Lung microvascular endothelial cell (primary cell): ENCODE measurements at regions not wholly inside any gene's neighbourhood (a gene's known extent, or its start where the extent isn't known, plus 50 kb on each side); places are given as distances from the start of the nearest gene placed in this dataset.
A peak's percentile ranks its signal among the peaks of the same experiment; 100 is the strongest.

Experiments
- DNase-seq, 2 donors: peaks; one replicate each; pipeline versions ENCODE4 v3.0.0 to v3.0.0-alpha.2; 2010; ENCODE audit warnings: low read depth in 2 of 2

DNA sequence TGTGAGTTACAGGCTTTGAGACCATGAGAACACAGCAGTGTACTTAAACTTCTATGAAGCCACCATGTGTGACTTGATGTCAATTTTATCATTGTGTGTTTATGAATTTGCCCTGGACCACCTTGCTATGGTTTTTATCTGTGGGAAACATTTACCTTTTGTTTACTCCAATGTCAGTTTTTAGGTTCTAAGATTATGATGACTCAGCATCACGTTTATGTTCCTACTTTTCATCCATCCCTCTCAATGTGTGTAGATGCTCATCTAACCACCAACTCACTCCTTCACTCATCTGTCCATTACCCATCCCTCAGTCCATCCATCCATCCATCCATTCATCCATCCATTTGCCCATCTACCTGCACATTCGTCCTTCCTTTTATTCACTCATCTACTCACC is 338.8 kb downstream of the MIAT start:
- no peak for DNase-seq

DNA sequence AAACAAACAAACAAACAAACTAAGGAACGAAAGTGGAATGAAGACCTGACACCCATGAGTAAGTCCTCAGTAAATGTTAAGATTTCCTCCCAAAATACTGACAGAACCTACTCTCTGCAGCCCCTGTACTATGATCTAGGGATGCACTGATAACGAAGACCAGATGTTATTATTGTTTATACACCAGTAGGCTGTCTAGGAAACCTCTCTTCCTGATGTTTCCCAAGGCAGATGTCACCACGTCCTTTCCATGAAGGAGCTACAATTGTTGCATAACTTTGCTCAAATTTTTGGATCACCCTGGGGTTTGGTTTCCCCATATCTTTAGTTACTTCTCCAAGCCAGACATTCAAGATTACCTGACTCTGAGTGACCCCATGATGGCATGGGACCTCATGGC is 340.7 kb downstream of the MIAT start:
- no peak for DNase-seq

DNA sequence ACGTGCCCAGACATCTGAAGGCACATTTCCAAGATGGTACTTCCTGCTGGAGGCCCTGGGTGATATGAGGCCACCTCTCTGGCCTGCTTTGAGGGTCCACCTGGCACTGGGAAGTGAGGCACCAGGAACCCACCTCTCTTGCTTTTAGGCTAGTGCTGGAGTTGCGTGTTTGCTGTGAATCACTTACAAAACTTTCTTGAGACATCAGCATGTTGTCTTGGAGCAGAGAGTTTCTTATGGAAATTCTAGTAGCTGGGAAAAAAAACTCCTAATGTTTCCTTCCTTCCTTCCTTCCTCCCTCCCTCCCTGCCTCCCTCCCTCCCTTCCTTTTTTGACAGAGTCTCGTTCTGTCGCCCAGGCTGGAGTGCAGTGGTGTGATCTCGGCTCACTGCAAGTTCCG is 341.3 kb downstream of the MIAT start:
- DNase-seq, result no peak

DNA sequence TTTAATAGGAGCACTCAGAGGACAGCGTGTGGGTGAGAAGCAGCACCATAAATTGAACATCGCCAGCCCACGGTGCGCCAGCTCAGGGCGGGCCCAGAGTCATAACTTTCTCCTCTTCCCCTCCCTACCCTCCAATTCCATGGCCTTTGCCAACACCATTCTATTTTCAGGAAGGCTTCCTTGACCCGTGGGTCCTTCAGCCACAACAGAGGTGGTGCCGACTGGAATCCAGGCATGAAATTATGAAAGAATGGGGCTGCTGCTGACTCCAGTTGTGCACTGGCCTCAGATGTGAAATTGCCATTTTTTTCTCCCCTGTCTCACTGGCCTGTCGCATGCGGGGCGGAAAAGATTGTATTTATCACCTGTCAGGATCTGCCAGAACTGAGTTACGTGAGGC is 345.9 kb downstream of the MIAT start:
- DNase-seq, result no peak

DNA sequence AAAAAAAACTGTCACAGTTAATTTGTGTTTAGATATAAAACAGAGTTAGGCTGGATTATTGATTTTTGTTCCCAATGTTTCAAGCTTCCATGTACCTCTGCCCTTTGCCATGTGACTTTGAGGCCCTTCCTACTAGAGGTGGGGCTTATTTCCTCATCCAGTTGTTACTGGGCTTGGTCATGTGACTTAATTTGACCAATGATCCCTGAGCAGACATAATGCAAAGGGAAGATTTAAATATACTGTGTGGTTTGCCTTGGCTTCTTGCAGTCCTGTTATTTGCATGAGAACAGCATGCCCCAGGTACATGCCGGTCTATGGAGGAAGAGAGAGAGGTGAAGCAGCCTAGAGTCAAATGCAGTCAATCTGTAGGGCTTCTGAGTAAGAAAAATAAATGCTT is 347.0 kb downstream of the MIAT start:
- no peak for DNase-seq

DNA sequence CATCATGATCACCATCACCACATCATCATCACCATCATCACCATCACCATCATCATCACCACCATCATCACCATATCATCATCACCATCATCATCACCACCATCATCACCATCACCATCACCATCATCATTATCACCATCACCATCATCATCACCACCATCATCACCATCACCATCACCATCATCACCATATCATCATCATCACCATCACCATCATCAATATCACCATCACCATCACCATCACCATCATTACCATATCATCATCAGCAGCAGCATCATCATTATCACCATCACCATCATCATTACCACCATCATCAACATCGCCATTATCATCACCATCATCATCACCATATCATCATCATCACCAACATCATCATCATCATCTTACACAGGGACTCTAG is 351.1 kb downstream of the MIAT start:
- DNase-seq, result no peak

DNA sequence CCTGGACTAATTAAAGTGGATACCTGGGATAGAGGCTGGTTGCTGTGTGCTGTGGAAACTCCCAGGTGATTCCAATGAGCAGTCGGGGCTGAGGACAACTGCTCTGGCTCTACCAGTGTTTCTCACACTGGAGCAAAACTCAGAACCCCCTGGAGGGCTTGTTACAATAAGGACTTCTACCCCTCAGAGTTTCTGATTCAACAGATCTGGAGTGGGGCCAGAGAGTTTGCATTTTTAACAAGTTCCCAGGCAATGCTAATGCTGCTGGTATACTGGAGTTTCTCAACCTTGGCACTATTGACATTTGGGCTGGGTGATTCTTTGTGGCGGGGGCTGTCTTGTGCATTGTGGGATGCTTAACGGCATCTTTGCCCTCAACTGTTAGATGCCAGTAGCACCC is 353.7 kb downstream of the MIAT start:
- DNase-seq, result no peak

DNA sequence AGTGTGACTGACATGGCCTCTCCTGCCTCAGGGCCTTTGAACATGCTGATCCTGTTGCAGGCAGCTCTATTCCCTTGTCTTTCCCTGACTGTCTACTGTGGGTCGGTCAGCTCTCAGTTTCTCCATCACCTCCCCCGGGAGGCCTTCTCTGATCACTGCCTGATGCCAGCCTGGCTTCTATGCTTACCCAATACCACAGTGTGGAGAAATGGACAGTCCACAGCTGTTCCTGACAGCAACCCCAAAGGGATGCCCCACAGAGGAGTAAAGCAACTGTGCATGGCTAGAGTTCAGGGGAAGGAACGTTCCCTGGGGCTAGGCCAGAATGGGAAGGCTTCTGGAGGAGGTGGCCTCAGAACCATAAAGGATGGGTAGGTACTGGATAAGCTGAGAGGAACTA is 354.3 kb downstream of the MIAT start:
- no peak for DNase-seq

DNA sequence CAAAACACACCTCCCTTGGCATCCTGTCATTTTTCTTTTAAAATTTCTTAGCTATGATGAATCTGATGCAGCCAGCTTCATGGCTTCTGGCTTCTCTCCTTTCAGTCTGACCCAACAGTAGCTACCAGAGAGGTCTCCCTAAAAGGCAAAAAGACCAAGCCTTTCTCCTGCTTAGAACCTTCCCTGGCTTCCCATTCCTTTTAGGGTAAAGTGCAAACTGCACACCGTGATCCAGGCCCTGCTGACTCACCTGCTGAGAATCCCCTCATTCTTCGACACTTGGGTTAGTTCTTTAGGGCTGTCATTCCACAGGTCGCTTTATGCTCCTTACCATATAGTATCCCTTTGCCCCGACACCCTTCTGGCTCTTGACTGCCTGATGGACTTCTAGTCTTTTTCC is 362.4 kb downstream of the MIAT start:
- no peak for DNase-seq

DNA sequence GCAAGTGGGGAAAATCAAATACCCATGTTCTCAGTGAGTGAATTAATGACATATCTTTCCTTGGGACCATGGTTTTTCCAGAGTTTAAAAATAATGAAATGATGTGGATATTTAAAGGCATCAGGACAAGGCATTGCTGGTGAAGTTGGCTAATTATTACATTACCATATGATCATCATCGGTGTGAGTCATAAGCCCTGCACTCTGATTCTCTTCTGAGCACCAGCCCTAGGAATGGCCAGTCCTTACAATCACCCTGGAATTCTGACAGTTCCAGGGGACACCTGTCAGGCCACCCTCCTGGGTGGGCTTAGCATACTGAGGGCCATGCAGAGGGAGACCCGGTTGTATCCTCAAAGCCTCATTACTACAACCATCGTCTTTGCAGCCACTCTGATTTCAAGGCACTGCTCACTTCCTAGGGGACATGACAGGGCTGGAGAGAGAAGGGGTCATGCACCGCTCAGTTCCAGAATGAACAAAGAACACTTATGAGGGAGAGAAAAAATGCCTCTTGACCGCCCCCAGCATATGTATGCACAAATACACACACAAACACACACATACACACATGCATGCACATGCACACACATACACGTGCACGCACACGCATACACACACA is 365.0 kb downstream of the MIAT start:
- no peak for DNase-seq

DNA sequence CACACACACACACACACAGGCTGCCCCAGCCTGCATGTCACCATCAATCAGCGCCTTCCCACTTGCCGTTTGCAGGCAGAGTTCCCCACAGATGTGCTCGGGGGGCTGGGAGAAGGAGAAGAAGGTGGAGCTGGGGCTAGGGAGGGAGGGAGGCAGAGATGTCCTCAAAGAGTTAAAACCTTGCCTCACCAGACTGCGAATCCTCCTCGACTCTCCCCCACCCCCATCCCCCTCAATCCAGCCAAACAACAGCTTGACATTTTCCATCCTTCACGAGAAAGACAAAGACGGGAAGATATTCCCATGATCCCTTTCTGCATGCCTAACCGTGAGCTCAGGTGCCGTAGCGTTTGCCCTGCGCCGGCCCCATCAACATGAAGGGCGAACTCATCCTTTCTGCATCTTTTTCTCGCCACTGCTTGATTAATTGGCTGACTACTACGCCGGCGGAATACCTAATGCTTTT is 365.5 kb downstream of the MIAT start:
- no peak for DNase-seq

DNA sequence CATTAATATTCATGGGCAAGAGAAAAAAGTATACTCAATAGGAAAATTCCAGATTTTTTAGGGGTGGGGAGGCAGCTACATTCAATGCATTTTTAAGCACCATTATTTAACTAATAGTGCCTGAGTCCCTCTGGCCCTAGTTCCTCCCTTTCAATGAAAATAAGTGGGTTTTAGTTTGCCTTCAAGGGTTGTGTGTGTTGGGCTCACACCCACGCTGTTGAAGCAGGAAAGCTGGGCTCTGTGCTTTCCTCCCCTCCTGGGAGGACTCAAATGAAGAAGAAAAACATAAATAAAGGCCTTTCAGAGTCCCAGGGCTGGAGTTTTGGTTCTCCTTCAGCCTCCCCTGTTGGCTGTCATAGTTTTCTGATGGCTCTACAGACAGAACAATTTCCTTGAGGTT is 366.2 kb downstream of the MIAT start:
- no peak for DNase-seq

DNA sequence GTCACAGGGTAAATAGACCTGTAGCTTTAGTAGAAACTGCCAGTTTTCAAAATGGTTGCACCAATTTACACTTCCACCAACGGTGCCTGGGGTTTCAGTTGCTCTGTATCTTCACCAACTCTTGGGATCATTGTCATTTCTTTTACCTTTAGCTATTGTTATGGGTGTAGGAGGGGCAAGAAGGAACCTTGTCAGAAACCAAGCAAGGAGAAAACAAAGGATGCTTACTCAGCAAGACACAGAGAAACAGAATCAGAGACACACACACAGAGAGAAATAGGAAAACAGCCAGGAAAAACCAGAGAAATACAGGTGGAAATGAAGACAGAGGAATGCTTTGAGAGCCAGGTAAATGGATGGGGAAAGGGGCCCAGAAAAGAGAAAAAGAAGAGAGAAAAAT is 367.6 kb downstream of the MIAT start:
- DNase-seq, result no peak

DNA sequence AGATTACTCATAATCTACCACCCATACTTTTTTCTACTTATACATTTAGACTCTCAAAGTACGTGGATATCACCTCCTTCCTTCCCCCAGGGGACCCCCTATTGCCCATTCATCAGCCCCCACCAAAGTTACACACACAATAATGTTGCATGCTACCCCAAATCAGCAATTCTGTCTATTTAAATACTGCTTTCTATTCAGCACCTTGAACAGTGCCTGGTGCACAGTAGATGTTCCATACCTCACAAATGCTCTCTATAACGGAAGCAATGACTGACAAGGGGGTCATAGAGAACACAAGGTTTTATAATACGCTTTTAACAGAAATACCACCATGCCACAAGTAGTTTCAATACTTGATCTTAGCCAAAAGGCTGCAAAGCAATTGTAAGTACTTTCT is 370.7 kb downstream of the MIAT start:
- no peak for DNase-seq

DNA sequence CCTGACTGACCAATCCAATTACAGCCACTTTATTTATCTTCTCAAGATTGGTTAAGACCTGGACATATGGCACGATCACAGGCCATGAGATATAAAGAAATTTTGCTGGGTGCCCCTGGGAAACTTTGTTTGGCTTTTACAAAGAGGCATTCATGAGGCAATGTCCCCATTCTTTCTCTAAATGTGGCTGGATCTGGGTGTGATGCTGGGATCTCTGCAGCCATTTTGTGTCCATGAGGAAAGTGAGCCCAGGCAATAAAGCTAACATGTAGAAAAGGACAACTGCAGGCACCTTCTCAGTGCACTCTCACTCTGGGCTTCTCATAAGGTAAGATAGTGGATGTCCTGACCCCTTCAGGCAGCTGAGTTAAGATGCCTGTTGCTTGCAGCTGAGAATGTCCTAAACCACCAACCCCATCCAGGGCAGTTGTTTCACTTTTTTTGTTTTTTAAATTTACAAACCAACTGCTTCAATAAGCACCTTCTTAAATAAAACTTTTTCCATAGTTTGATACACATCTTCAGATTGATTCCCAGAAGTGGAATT is 372.3 kb downstream of the MIAT start:
- DNase-seq, result no peak

DNA sequence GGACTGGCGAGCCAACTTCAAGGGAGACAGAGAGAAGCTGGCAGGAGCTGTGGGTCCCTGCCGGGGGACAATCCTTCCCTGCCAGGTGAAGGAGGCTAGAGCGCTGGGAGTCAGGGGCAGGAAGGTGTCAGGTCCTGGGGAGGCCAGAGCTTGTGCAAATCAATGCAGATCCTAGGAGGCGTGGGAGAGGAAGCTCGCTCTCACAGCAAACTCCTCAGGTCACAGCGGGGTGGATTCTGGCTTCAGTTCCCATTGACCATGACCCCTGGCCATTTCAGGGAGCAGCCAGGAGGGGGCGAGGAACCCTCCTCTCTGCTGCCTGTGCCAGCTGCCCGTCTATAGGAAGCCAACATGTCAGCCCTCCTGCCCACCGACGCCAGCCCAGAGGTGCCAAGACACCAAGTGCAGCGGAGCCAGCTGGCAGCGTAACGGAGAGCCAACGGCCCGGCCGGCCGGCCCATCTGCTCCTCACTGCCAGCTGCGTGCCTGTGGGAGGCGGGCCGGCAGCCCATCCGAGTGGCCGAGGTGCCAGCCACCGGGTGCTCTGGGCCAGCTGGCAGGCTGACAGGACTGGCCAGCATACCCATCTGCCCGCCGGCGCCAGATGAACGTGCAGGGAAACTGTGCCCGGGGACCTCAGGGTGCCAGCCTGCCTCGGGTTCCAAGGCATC is 374.8 kb downstream of the MIAT start:
- DNase-seq, result no peak

DNA sequence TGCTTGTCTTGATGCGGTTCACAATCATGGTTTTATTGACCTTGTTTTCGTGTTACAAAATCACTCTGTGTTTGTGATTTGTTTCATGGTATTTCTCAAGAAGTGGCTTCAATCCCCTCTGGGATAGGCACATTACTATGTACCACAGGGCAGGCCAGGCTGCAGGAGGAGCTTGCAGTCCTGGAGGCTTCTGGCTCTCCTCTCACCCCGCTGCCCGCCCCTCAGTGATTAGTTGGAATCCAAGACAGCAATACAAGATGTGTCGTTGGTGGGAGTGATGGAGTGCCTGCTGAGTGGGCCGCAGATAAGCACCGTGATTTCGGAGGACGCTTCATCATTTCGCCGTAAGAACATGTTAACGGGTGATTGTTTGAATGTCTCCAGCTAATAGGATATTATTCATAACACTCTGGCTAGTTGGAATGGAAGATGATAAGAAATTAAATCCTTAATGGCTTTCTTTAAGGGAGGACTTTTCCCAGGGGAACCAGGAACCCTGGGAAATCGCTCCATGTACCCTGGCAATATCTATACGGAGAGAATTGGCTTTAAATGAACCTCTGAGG is 384.4 kb downstream of the MIAT start:
- no peak for DNase-seq

DNA sequence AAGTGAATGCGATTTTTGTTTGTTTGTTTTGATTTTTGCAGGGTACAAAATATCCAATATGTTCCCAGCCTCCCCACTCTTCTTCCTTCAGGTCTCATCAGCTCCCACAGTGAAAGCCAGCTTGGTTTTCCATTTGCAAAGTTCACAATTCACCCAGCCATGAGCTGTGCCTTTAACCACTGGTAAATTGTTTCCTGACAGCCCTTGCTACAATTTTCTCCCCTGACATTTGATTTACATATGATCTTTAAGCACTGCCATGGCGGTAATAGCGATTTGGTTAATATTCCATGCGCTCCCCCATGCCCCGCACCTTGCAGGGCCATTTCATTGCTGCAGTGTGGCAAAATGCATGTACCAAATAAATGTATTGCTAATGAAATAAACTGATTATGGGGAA is 385.9 kb downstream of the MIAT start:
- no peak for DNase-seq

DNA sequence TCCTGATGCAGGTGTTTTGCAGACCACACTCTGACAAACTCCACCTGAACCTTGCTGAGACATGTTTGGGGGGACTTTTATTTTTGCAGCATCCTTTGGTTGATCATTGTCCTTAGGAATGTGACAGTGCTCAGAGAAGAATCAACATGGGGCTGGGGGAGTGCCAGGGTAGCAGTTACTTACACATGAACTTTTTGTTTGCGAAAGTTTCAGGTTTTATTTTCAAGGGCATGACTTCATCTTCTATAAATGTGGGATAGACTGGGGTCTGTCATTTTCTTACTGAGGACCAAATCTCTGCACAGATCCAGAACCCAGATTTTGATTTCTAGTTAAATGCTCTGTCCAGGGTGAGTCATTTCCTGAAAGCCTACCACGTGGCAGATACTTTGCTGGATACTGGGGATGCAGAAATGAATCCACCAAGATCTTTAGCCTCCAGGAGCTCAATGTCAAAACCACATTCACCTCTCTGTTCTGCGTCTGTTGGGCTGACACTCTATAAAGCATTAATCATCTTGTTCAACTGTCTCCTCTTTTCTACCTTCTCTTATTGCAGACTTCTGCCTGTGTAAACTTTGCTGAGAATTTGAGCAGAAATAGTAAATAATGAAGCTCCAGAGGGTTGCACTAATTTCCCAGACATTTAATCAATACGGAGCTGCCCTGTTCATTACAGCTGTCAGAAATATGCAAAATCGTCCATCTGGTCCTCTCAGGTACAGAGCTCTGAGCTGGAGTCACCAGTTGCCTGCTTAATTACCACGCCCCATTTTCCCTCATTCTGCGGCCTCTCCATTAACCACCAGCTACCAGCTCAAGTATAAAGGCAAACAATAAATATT is 387.9 kb downstream of the MIAT start:
- peak; percentile 19 to 31 for DNase-seq

DNA sequence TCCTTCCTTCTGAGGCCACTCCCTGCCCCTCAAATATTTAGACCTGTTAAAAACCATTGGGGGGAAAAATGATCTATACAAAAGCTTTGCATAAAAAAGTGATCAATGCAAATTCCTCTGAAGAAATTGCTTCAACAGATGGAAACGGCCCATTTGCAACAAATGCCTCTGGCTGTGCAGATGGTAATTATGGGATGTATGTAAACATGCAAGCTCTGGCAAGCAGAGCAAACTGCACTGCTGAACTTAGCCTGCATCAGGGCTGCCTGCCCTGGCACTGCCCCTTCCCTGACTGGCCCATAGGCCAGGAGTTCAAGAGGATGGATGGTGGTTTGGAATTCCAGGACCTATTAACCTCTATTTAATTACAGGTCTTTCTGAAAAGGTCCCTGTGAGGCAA is 388.7 kb downstream of the MIAT start:
- no peak for DNase-seq

DNA sequence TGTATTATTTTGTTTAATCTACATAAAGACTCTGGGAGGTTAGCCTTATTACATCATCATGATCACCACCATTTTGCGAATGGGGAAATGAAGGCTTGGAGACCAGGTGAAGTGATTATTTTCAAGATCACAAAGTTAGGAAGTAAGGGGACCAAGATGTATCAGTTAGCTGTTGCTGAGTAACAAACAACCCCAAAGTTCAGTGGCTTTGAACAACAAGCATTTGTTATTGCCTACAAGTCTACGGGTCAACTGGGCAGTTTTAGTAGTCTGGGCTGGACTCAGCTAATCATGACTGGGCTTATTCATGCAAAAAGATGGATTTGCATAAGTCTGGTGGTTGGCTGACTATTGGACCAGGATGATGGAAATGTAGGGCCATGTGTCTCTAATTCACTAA is 389.2 kb downstream of the MIAT start:
- no peak for DNase-seq

DNA sequence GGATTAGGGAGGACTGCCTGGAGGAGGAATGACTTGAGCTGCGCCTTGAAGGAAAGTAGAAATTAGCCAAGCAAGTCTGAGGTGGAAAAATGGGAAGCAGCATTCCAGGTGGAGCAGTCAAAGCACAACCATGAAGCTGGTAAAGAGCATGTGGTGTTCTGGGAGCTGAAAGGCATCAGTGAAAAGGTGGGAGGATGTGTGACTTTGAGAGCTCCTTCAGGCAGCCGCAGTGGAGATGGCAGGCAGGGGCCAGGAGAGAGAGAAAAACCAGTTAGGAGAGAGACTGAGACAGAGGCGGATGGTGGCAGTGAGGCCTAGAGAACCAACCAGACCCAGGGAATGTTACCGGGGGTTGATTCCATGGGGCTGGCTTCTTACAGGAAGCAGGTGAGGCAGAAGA is 393.4 kb downstream of the MIAT start:
- DNase-seq, result no peak
